Vagina (tissue), 2 donors: ENCODE measurements at regions not wholly inside any gene's neighbourhood (a gene's known extent, or its start where the extent isn't known, plus 50 kb on each side); places are given as distances from the start of the nearest gene placed in this dataset.

ENCODE experiments used
- CTCF ChIP-seq, 3 experiments: fragments of 450-650 bp in 2 of 3; fragments of 200-600 bp in 1 of 3; sonication (generic) in 1 of 3; IDR thresholded peaks; one replicate each; pipeline ENCODE4 v1.5.1; 2017 to 2019; ENCODE audit warnings: antibody characterized with exemption in 3 of 3, mild to moderate bottlenecking in 2 of 3, moderate library complexity in 2 of 3
- POLR2A ChIP-seq, 2 donors: fragments of 450-650 bp; IDR thresholded peaks; one replicate each; pipeline ENCODE4 v1.6.1; 2017; ENCODE audit warnings: antibody characterized with exemption in 2 of 2, mild to moderate bottlenecking in 2 of 2, moderate library complexity in 2 of 2
- POLR2AphosphoS5 ChIP-seq, 2 donors: sonication (generic); formaldehyde crosslinking; IDR thresholded peaks; one replicate each; pipeline ENCODE4 v1.9.0; 2017; ENCODE audit warnings: antibody characterized with exemption in 2 of 2, mild to moderate bottlenecking in 2 of 2, low read depth in 1 of 2; ENCODE audit not compliant: insufficient read depth in 1 of 2

GRCh38 chr10:120987359-120987758 is 136.2 kb downstream of the WDR11 start:
- TF ChIP-seq CTCF (IDR thresholded peaks at IDR 0.05), result no peak
- no peak for TF ChIP-seq POLR2AphosphoS5 (IDR thresholded peaks at IDR 0.05; ENCODE audit: insufficient read depth in 1 of 2, low read depth in 1 of 2)
- no peak for TF ChIP-seq POLR2A (IDR thresholded peaks at IDR 0.05)
